ENCODE measurements at regions not wholly inside any gene's neighbourhood (a gene's known extent, or its start where the extent isn't known, plus 50 kb on each side); places are given as distances from the start of the nearest gene placed in this dataset.

DNA sequence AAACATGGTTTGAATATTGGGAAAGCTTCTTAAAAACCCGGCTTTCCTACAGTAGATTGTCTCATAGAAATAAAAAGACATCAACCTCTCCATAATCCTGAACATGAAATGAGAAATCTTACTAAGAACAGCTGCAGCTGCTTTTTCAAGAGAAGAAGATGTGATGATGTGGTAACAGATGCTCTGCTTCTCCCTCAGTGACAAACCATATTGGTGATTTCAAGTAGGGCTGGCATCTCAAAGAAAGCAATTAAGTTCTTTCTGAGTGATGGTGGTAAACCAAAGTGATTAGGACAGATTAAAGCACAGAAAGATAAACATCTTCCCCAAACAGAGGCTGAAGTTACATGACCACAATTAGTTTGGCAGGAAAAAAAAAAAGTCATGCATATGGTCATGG is 1477.7 kb downstream of the RAPGEF2 start:
- Histone ChIP-seq H3K27ac (ENCODE audit: low read depth in 1 of 2, low read length in 1 of 2) (no peak overlapping the region), H3K4me3 (no peak overlapping the region), H3K9ac (ENCODE audit: insufficient read depth in 1 of 2, low read length in 2 of 2) (no peak overlapping the region), H3K4me1 (ENCODE audit: control insufficient read depth in 5 of 5, insufficient read depth in 5 of 5, low read length in 5 of 5) (no peaks in the 10 kb centered on the region), H3K27me3 (ENCODE audit: control insufficient read depth in 3 of 3, insufficient read depth in 3 of 3, low read length in 2 of 3) (no peaks in the 10 kb centered on the region), H3K36me3 (ENCODE audit: control insufficient read depth in 4 of 4, insufficient read depth in 4 of 4, low read length in 4 of 4) (no peaks in the 10 kb centered on the region), H3K9me3 (ENCODE audit: control insufficient read depth in 4 of 4, insufficient read depth in 3 of 4, low read length in 3 of 4) (no peaks in the 10 kb centered on the region)
- ATAC-seq (ENCODE audit: insufficient read depth, low FRiP score) (no peak), DNase-seq (no peak)
- whole genome bisulfite sequencing, 2 donors: 85 to 96% methylated on average over 1 of the region's 1 CpG
- TF ChIP-seq, protein P1, sequence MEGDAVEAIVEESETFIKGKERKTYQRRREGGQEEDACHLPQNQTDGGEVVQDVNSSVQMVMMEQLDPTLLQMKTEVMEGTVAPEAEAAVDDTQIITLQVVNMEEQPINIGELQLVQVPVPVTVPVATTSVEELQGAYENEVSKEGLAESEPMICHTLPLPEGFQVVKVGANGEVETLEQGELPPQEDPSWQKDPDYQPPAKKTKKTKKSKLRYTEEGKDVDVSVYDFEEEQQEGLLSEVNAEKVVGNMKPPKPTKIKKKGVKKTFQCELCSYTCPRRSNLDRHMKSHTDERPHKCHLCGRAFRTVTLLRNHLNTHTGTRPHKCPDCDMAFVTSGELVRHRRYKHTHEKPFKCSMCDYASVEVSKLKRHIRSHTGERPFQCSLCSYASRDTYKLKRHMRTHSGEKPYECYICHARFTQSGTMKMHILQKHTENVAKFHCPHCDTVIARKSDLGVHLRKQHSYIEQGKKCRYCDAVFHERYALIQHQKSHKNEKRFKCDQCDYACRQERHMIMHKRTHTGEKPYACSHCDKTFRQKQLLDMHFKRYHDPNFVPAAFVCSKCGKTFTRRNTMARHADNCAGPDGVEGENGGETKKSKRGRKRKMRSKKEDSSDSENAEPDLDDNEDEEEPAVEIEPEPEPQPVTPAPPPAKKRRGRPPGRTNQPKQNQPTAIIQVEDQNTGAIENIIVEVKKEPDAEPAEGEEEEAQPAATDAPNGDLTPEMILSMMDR (IDR thresholded peaks at IDR 0.05; ENCODE audit: control extremely low read depth, extremely low read depth): no peak

DNA sequence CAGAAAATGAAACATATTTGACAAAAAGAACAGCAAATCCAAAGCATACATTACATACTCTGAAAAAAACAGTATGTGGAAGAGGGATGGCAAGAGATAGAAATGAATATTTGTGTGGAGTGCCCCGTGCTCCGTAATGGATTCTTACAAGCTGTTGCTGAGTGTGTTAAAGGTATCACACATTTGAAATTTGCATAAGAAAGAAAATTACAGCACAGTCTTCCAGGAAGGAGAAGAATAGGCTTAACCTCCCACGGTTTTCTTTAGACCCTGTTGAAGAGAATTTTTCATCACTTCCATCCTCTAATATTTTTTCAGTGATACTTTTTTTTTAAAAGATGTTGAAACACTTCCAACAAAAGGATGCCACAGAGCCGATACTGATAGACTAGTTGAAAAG is 1489.4 kb downstream of the RAPGEF2 start:
- 40 to 42% methylated on average over 4 of the region's 4 CpGs for WGBS, 2 donors
- Histone ChIP-seq H3K4me1 (ENCODE audit: control insufficient read depth in 5 of 5, insufficient read depth in 5 of 5, low read length in 5 of 5) (no peaks in the 10 kb centered on the region), H3K36me3 (ENCODE audit: control insufficient read depth in 4 of 4, insufficient read depth in 4 of 4, low read length in 4 of 4) (no peaks in the 10 kb centered on the region), H3K4me3 (no peak overlapping the region), H3K27me3 (ENCODE audit: control insufficient read depth in 3 of 3, insufficient read depth in 3 of 3, low read length in 2 of 3) (no peaks in the 10 kb centered on the region), H3K27ac (ENCODE audit: low read depth in 1 of 2, low read length in 1 of 2) (no peak overlapping the region), H3K9me3 (ENCODE audit: control insufficient read depth in 4 of 4, insufficient read depth in 3 of 4, low read length in 3 of 4) (no peaks in the 10 kb centered on the region), H3K9ac (ENCODE audit: insufficient read depth in 1 of 2, low read length in 2 of 2) (no peak overlapping the region)
- DNase-seq: no peak
- no peak for ATAC-seq (ENCODE audit: insufficient read depth, low FRiP score)
- TF ChIP-seq, protein P1 (IDR thresholded peaks at IDR 0.05; ENCODE audit: control extremely low read depth, extremely low read depth): no peak

DNA sequence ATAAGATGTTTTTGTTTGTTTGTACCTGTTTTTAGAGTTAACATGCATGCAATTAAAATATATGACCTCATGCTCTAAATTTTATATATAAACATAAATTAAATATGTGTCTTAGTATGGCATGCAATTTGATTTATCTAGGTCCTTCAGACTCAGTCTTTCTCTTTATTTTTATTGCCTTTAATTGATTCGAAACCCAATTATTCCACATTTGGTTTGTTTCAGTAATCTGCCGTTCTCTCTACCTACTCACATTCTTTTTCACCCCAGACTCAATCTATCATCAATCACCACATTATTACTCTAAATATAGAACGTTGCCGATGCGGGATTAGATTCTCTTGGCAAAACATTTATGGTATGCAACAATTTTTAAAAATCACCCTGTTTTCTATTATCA is 1492.8 kb downstream of the RAPGEF2 start:
- WGBS, 2 donors: 69 to 76% methylated on average over 5 of the region's 5 CpGs
- no peak overlapping the region for H3K4me3 ChIP-seq
- no peaks in the 10 kb centered on the region for H3K27me3 ChIP-seq (ENCODE audit: control insufficient read depth in 3 of 3, insufficient read depth in 3 of 3, low read length in 2 of 3)
- DNase-seq (no peak), ATAC-seq (ENCODE audit: insufficient read depth, low FRiP score) (no peak)
- H3K9ac ChIP-seq (ENCODE audit: insufficient read depth in 1 of 2, low read length in 2 of 2): no peak overlapping the region
- H3K4me1 ChIP-seq (ENCODE audit: control insufficient read depth in 5 of 5, insufficient read depth in 5 of 5, low read length in 5 of 5): no peaks in the 10 kb centered on the region
- TF ChIP-seq, protein P1 (IDR thresholded peaks at IDR 0.05; ENCODE audit: control extremely low read depth, extremely low read depth): no peak
- no peak overlapping the region for H3K27ac ChIP-seq (ENCODE audit: low read depth in 1 of 2, low read length in 1 of 2)
- no peaks in the 10 kb centered on the region for H3K9me3 ChIP-seq (ENCODE audit: control insufficient read depth in 4 of 4, insufficient read depth in 3 of 4, low read length in 3 of 4)
- H3K36me3 ChIP-seq (ENCODE audit: control insufficient read depth in 4 of 4, insufficient read depth in 4 of 4, low read length in 4 of 4): no peaks in the 10 kb centered on the region

DNA sequence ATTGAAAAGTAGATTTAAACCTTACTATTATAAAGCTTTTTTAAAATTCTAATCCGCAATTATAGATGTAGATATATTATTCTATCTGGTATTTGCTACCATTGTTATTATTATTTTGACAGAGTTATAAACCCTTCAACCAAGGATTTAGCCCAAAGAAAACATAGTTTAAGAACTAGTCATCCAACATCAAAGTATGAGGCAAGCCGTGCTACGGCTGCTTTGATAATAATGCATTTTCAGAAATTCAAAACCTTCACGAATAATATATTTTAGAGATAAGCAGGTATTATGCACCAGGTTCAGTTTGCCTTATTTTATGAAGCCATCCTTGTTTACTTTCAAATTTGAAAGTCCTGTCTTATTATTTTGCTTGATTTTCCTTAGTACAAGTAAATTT is 1501.7 kb downstream of the RAPGEF2 start:
- Histone ChIP-seq H3K4me1 (ENCODE audit: control insufficient read depth in 5 of 5, insufficient read depth in 5 of 5, low read length in 5 of 5) (no peaks in the 10 kb centered on the region), H3K27ac (ENCODE audit: low read depth in 1 of 2, low read length in 1 of 2) (no peak overlapping the region), H3K9me3 (ENCODE audit: control insufficient read depth in 4 of 4, insufficient read depth in 3 of 4, low read length in 3 of 4) (no peaks in the 10 kb centered on the region), H3K27me3 (ENCODE audit: control insufficient read depth in 3 of 3, insufficient read depth in 3 of 3, low read length in 2 of 3) (no peaks in the 10 kb centered on the region), H3K36me3 (ENCODE audit: control insufficient read depth in 4 of 4, insufficient read depth in 4 of 4, low read length in 4 of 4) (no peaks in the 10 kb centered on the region), H3K9ac (ENCODE audit: insufficient read depth in 1 of 2, low read length in 2 of 2) (no peak overlapping the region), H3K4me3 (no peak overlapping the region)
- TF ChIP-seq, protein P1 (IDR thresholded peaks at IDR 0.05; ENCODE audit: control extremely low read depth, extremely low read depth): no peak
- WGBS, 2 donors: 90 to 92% methylated on average over 4 of the region's 4 CpGs
- ATAC-seq (ENCODE audit: insufficient read depth, low FRiP score) (no peak), DNase-seq (no peak)

Measured in lung (tissue), 11 donors.